Activated CD8-positive, alpha-beta memory T cell treated with anti-CD3 and anti-CD28 coated beads, Interleukin-2, amount 10 ng/mL, durations not matched to agents 7 days and 5 days (primary cell): ENCODE measurements at regions not wholly inside any gene's neighbourhood (a gene's known extent, or its start where the extent isn't known, plus 50 kb on each side); places are given as distances from the start of the nearest gene placed in this dataset.
"Not testable (repeated sequence)": the region's sequence is repeated elsewhere in the genome, so short reads cannot be mapped to it uniquely, and the experiment has no call there.

Source experiments
- ATAC-seq: fragments of 150-1000 bp; cut with Tn5 transposase; one replicate; pipeline ENCODE4 v1.10.0; 2021; ENCODE audit warnings: moderate library complexity
- CTCF ChIA-PET: fragments of 350-600 bp; sonication (Branson Sonifier 250); formaldehyde crosslinking; loops from one replicate; lab custom pipeline; 2021; ENCODE audit warnings: antibody characterized with exemption; lab: Charles Lee
- DNase-seq: peaks from one replicate; pipeline ENCODE4 v3.0.0-alpha.2; 2020
- H3K27ac Mint-ChIP-seq: one replicate; pipeline ENCODE4 v1.8.0; 2021; ENCODE audit warnings: mild to moderate bottlenecking, mixed read lengths
- H3K27me3 Mint-ChIP-seq: one replicate; pipeline ENCODE4 v1.8.0; 2021; ENCODE audit warnings: mixed read lengths
- H3K36me3 Mint-ChIP-seq: one replicate; pipeline ENCODE4 v1.8.0; 2021; ENCODE audit warnings: mild to moderate bottlenecking, mixed read lengths
- H3K4me1 Mint-ChIP-seq: one replicate; pipeline ENCODE4 v1.8.0; 2021; ENCODE audit warnings: mixed read lengths
- H3K4me3 Mint-ChIP-seq: one replicate; pipeline ENCODE4 v1.8.0; 2021; ENCODE audit warnings: mild to moderate bottlenecking, moderate library complexity, mixed read lengths
- H3K9me3 Mint-ChIP-seq: one replicate; pipeline ENCODE4 v1.8.0; 2022; ENCODE audit warnings: low read depth, mixed read lengths

DNA sequence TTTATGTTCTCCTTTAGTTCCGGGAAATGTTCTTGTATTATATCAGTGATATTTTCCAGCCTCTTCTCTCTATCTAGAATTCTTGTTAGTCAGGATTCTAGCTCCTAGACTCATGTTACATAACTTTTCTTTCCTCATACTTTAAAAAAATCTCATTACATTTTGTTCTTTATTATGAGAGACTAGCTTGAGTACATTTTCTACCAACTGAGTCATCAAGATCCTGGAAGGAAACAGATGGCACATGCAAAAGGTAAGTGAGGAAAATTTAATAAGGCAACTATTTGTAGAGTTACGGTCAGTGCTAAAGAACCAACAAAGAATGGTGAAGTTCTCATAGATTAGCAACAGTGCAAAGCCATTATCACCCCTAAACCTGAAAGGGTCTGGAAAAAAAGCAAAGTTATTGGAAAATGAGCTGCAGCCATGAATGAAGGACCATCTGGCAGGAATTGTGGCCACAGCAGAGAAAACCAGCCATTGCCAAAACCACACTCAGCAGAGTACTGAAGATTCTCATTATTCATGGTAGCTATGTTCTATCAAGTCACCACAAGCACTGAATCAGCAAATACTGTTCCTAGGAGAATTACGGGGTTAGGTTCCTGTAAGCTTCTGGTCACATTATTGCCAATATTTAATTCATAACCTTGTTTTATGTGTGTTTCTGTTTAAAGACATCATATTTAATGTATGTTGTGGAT is 98.3 kb upstream of the C7orf33 start:
- Mint-ChIP-seq H3K27me3 (peaks cover 40% of the 10 kb centered on the region), H3K4me3 (no peak overlapping the region), H3K36me3 (no peaks in the 10 kb centered on the region), H3K9me3 (no peaks in the 10 kb centered on the region), H3K4me1 (no peaks in the 10 kb centered on the region), H3K27ac (no peak overlapping the region)
- CTCF ChIA-PET, result interaction anchor here (1.0 kb wide), 1 partner anchor 12 kb away, joined by 3 read pairs; no protein-coding TSS in a partner anchor
- DNase-seq (no peak), ATAC-seq (no peak)

DNA sequence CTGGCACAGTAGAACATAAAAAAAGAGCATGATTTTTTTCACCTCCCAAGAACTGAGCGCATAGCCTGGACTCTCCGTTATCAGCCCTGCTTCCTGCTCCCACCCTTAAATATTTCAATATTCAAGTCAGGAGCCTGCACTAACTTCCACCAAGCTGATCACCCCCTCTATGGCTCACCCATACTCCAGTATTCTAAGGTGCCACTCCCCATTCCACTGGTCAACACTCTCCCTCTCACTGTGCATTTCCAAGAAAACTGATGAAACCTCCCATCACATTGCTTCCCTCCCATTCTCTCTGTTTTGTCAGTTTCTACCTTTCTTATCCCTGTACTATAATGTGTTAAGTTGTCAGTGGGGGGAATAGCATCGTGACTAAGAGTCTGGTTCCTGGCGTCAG is 95.0 kb upstream of the C7orf33 start:
- H3K27ac Mint-ChIP-seq, result no peak overlapping the region
- CTCF ChIA-PET, result no interaction called here

GRCh38 chr7:148500978-148501377 is 89.6 kb upstream of the C7orf33 start:
- peaks cover 42% of the 10 kb centered on the region for H3K27me3 Mint-ChIP-seq

More for the DNA sequence above, 95.0 kb upstream of the C7orf33 start:
- H3K9me3 Mint-ChIP-seq, result no peaks in the 10 kb centered on the region
- no peak overlapping the region for H3K4me3 Mint-ChIP-seq
- H3K27me3 Mint-ChIP-seq, result peaks cover 43% of the 10 kb centered on the region
- no peak for DNase-seq
- ATAC-seq, result no peak
- no peaks in the 10 kb centered on the region for H3K36me3 Mint-ChIP-seq
- H3K4me1 Mint-ChIP-seq, result no peaks in the 10 kb centered on the region

GRCh38 chr7:148503900-148504487 is 86.6 kb upstream of the C7orf33 start:
- H3K9me3 Mint-ChIP-seq, result no peaks in the 10 kb centered on the region
- no peak for DNase-seq
- no peak overlapping the region for H3K27ac Mint-ChIP-seq
- CTCF ChIA-PET, result interaction anchor here (1.3 to 2.1 kb wide), 3 partner anchors 459 to 462 kb away, joined by 5 to 12 read pairs (median 11); no protein-coding TSS in a partner anchor
- H3K4me3 Mint-ChIP-seq, result no peak overlapping the region
- peaks cover 43% of the 10 kb centered on the region for H3K27me3 Mint-ChIP-seq
- ATAC-seq, result no peak
- no peaks in the 10 kb centered on the region for H3K36me3 Mint-ChIP-seq
- H3K4me1 Mint-ChIP-seq, result peaks cover 22% of the 10 kb centered on the region

More at GRCh38 chr7:148500978-148501377, 89.6 kb upstream of the C7orf33 start:
- no peak for DNase-seq
- CTCF ChIA-PET, result interaction anchor here (3.2 kb wide), 1 partner anchor 466 kb away, joined by 15 read pairs; no protein-coding TSS in a partner anchor
- Mint-ChIP-seq H3K4me3 (no peak overlapping the region), H3K36me3 (no peaks in the 10 kb centered on the region), H3K9me3 (no peaks in the 10 kb centered on the region), H3K4me1 (no peaks in the 10 kb centered on the region), H3K27ac (no peak overlapping the region)
- no peak for ATAC-seq

DNA sequence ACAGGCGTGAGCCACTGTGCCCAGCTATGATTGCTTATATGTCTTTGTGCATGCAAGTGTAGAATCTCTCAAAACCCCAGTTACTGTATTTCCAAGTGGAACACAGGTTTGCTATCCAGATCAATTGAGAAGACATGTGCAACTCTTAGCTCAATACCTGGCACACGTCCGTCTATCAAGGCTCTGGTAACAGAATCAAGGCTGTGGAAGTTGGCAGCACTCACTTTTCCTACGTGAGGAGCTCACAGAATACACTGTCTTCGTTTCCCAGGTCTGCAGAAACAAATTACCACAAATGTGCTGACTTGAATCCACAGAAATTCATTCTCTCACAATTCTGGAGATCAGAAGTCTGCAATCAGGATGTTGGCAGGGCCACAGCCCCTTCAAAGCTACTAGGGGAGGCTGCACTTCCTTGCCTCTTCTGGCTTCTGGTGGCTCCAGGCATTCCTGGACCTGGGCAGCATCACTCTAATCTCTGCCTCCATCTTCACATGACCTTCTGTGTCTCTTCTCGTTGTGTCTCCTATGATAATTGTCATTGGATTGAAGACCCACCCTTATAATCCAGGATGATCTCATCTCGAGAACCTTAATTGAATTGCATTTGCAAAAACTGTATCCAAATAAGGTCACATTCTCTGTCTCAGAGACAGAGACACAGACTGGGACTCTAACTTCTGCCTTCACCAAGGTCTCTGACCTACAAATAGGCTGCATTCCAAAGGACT is 84.8 kb upstream of the C7orf33 start:
- no peaks in the 10 kb centered on the region for H3K36me3 Mint-ChIP-seq
- H3K4me1 Mint-ChIP-seq, result peaks cover 22% of the 10 kb centered on the region
- peaks cover 43% of the 10 kb centered on the region for H3K27me3 Mint-ChIP-seq
- H3K4me3 Mint-ChIP-seq, result no peak overlapping the region
- no peaks in the 10 kb centered on the region for H3K9me3 Mint-ChIP-seq
- DNase-seq (no peak), ATAC-seq (no peak)
- CTCF ChIA-PET, result interaction anchor here (1.0 to 2.1 kb wide), 3 partner anchors 22 to 460 kb away, joined by 5 to 12 read pairs (median 11); no protein-coding TSS in a partner anchor
- no peak overlapping the region for H3K27ac Mint-ChIP-seq

GRCh38 chr7:148507064-148507573 is 83.4 kb upstream of the C7orf33 start:
- CTCF ChIA-PET, result interaction anchor here (1.0 kb wide), 1 partner anchor 464 kb away, joined by 3 read pairs; no protein-coding TSS in a partner anchor
- H3K4me1 Mint-ChIP-seq, result peaks cover 22% of the 10 kb centered on the region
- H3K9me3 Mint-ChIP-seq, H3K36me3 Mint-ChIP-seq: not testable (repeated sequence)
- H3K27ac Mint-ChIP-seq, result peak overlapping the region; percentile 61
- DNase-seq (peak; percentile 49), ATAC-seq (peak; percentile 87)
- H3K4me3 Mint-ChIP-seq, result peak overlapping the region; percentile 12
- H3K27me3 Mint-ChIP-seq, result peaks cover 37% of the 10 kb centered on the region

DNA sequence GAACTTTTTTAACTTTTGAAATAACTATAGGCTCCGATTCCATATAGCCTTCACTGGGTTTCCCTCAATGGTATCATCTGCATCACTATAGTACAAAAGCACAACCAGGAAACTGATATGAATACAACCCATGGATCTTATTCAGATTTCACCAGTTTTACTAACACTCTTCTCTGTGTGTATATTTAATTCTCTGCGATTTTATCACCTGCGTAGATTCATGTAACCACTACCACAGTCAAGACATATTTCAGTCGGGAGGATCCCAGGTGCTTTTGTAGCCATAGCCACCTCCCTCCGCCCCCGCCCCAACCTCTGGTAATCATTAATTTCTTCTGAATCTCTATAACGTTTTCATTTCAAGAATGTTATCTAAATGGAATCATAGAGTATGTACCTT is 82.8 kb upstream of the C7orf33 start:
- CTCF ChIA-PET, result interaction anchor here (1.0 kb wide), 1 partner anchor 463 kb away, joined by 3 read pairs; no protein-coding TSS in a partner anchor
- Mint-ChIP-seq H3K4me1 (peaks cover 22% of the 10 kb centered on the region), H3K27me3 (peaks cover 35% of the 10 kb centered on the region), H3K27ac (no peak overlapping the region), H3K4me3 (no peak overlapping the region), H3K36me3 (no peaks in the 10 kb centered on the region), H3K9me3 (no peaks in the 10 kb centered on the region)
- DNase-seq, result no peak
- ATAC-seq, result peak; percentile 41

GRCh38 chr7:148514236-148514635 is 76.3 kb upstream of the C7orf33 start:
- Mint-ChIP-seq H3K4me1 (no peaks in the 10 kb centered on the region), H3K27me3 (peaks cover 56% of the 10 kb centered on the region), H3K9me3 (no peaks in the 10 kb centered on the region), H3K36me3 (no peaks in the 10 kb centered on the region), H3K27ac (no peak overlapping the region), H3K4me3 (no peak overlapping the region)
- ATAC-seq, result no peak
- CTCF ChIA-PET, result no interaction called here
- no peak for DNase-seq

DNA sequence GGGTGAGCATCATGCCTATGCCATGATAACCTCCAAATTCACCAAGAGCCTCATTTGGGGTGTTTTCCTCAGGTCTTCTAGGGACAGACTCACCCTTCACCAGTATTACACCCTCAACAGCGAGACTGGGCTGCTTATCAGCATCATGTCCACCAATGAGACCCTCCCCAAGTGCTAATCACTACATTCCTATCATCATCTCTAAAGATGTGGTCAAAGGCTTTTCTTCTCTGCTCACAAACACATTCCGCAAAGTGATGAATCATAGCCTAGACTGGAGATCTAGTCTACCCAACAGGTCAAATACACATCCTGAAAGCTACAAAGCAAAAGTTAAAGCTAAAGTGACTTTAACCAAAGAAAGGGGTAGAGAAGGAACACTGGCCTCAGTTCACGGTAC is 75.3 kb upstream of the C7orf33 start:
- no peak overlapping the region for H3K27ac Mint-ChIP-seq
- no peaks in the 10 kb centered on the region for H3K36me3 Mint-ChIP-seq
- DNase-seq (no peak), ATAC-seq (no peak)
- peaks cover 61% of the 10 kb centered on the region for H3K27me3 Mint-ChIP-seq
- no peak overlapping the region for H3K4me3 Mint-ChIP-seq
- CTCF ChIA-PET, result no interaction called here
- no peaks in the 10 kb centered on the region for H3K9me3 Mint-ChIP-seq
- no peaks in the 10 kb centered on the region for H3K4me1 Mint-ChIP-seq

GRCh38 chr7:148515728-148516695 is 74.6 kb upstream of the C7orf33 start:
- Mint-ChIP-seq H3K27ac (no peak overlapping the region), H3K27me3 (peaks cover 60% of the 10 kb centered on the region), H3K9me3 (no peaks in the 10 kb centered on the region), H3K36me3 (no peaks in the 10 kb centered on the region), H3K4me1 (no peaks in the 10 kb centered on the region), H3K4me3 (no peak overlapping the region)
- CTCF ChIA-PET, result no interaction called here
- ATAC-seq (no peak), DNase-seq (no peak)

DNA sequence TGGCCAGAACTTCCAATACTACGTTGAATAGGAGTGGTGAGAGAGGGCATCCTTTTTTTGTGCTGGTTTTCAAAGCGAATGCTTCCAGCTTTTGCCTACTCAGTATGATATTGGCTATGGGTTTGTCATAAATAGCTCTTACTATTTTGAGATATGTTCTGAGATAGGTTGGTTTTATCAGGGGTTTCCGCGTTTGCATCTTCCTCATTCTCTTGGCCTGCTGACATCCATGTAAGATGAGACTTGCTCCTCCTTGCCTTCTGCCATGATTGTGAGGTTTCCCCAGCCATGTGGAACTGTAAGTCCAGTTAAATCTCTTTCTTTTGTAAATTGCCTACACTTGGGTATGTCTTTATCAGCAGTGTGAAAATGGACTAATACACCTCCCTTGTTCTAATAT is 71.2 kb upstream of the C7orf33 start:
- DNase-seq, H3K36me3 Mint-ChIP-seq, ATAC-seq, H3K9me3 Mint-ChIP-seq, CTCF ChIA-PET, H3K27ac Mint-ChIP-seq, H3K4me1 Mint-ChIP-seq, H3K4me3 Mint-ChIP-seq: not testable (repeated sequence)
- H3K27me3 Mint-ChIP-seq, result peaks cover 73% of the 10 kb centered on the region

DNA sequence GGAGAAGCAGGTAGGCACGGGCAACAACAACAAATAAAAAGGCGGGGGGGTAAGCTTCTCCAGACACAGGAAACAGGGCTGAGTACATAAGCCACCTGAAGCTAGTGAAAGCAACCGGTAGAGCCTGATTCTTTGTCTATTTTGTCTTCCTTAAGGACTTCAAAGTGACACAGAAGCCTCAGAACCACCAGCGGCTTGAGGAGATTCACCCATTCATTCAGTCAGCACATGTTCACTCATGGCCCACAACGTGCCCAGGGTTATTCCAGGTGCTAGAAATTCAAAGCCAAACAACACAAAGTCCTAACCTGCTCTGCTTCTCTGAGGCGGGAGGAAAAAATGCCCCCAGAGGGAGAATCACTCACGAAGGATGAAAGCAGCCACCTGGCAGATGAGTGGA is 69.3 kb upstream of the C7orf33 start:
- H3K4me1 Mint-ChIP-seq, result no peaks in the 10 kb centered on the region
- no peaks in the 10 kb centered on the region for H3K9me3 Mint-ChIP-seq
- DNase-seq, result no peak
- CTCF ChIA-PET, result interaction anchor here (0.7 kb wide), 1 partner anchor 256 kb away, joined by 3 read pairs; no protein-coding TSS in a partner anchor
- H3K4me3 Mint-ChIP-seq, result no peak overlapping the region
- no peaks in the 10 kb centered on the region for H3K36me3 Mint-ChIP-seq
- no peak for ATAC-seq
- H3K27me3 Mint-ChIP-seq, result peaks cover 77% of the 10 kb centered on the region
- no peak overlapping the region for H3K27ac Mint-ChIP-seq
